GM12873 (cell line): ENCODE measurements at regions not wholly inside any gene's neighbourhood (a gene's known extent, or its start where the extent isn't known, plus 50 kb on each side); places are given as distances from the start of the nearest gene placed in this dataset.

Experiments used
- CTCF ChIP-seq: IDR thresholded peaks from 2 replicates; pipeline ENCODE4 v1.5.1; 2012; ENCODE audit warnings: low read depth, mild to moderate bottlenecking, moderate library complexity, low read length, control low read depth; ENCODE audit not compliant: insufficient read depth; ENCODE audit errors: missing control alignments

GRCh38 chr9:100729336-100729895, 151.5 kb downstream of the CAVIN4 start:
- TF ChIP-seq CTCF, result no peak

- TF ChIP-seq CTCF, result no peak
Measured at GRCh38 chr9:100730086-100730485, 152.2 kb downstream of the CAVIN4 start.

GRCh38 chr9:100731038-100731556, 153.2 kb downstream of the CAVIN4 start:
- TF ChIP-seq CTCF, result no peak

GRCh38 chr9:100731557-100731956, 153.7 kb downstream of the CAVIN4 start:
- TF ChIP-seq CTCF, result no peak

- TF ChIP-seq CTCF, result no peak
Measured at GRCh38 chr9:100739208-100739607, 161.3 kb downstream of the CAVIN4 start.

- TF ChIP-seq CTCF, result no peak
Measured at GRCh38 chr9:100739666-100740065, 161.8 kb downstream of the CAVIN4 start.

- TF ChIP-seq CTCF, result no peak
Measured at GRCh38 chr9:100756217-100756616, 178.3 kb downstream of the CAVIN4 start.

GRCh38 chr9:100759215-100759614, 181.3 kb downstream of the CAVIN4 start:
- no peak for TF ChIP-seq CTCF
